Tibial nerve (tissue), 4 donors: ENCODE measurements at regions not wholly inside any gene's neighbourhood (a gene's known extent, or its start where the extent isn't known, plus 50 kb on each side); places are given as distances from the start of the nearest gene placed in this dataset.

Experiments used
- DNase-seq, 2 donors: peaks; one replicate each; pipeline ENCODE4 v3.0.0-alpha.2; 2019; ENCODE audit warnings: low spot score in 2 of 2
- H3K27ac ChIP-seq, 4 donors: fragments of 200-600 bp; sonication (generic) in 3 of 4; one replicate each; pipeline ENCODE4 v1.5.1; 2017 to 2019; ENCODE audit warnings: mild to moderate bottlenecking in 1 of 4
- H3K27me3 ChIP-seq, 2 donors: fragments of 200-600 bp; sonication (generic) in 1 of 2; one replicate each; pipeline versions ENCODE4 v1.5.1 to v1.6.0; 2017 to 2019
- H3K36me3 ChIP-seq, 3 donors: fragments of 200-600 bp; sonication (generic); one replicate each; pipeline ENCODE4 v1.5.1; 2018 to 2019
- H3K4me1 ChIP-seq, 4 donors: fragments of 200-600 bp; sonication (generic) in 3 of 4; one replicate each; pipeline ENCODE4 v1.5.1; 2017 to 2019
- H3K4me3 ChIP-seq, 4 donors: fragments of 200-600 bp; sonication (generic) in 3 of 4; one replicate each; pipeline ENCODE4 v1.5.1; 2017 to 2019; ENCODE audit warnings: mild to moderate bottlenecking in 1 of 4, moderate library complexity in 1 of 4
- H3K9me3 ChIP-seq, 4 donors: fragments of 200-600 bp; sonication (generic) in 3 of 4; one replicate each; pipeline ENCODE4 v1.5.1; 2017 to 2019
- EP300 ChIP-seq, 2 donors: sonication (generic); formaldehyde crosslinking; IDR thresholded peaks; one replicate each; pipeline ENCODE4 v1.6.1; 2017; ENCODE audit warnings: antibody characterized with exemption in 2 of 2, mild to moderate bottlenecking in 1 of 2
- POLR2A ChIP-seq, 2 donors: fragments of 450-650 bp; IDR thresholded peaks; one replicate each; pipeline ENCODE4 v1.6.1; 2017; ENCODE audit warnings: antibody characterized with exemption in 2 of 2, mild to moderate bottlenecking in 2 of 2, moderate library complexity in 2 of 2
- WGBS, 2 donors: methylation state at CpG; one replicate each; pipeline ENCODE4 v1.1.5; 2018; 5-methylcytosine and 5-hydroxymethylcytosine counted together
- TF ChIP-seq, protein P1 (sequence below), 5 experiments: fragments of 200-600 bp in 3 of 5; fragments of 450-650 bp in 2 of 5; sonication (generic) in 3 of 5; IDR thresholded peaks; one replicate each; pipeline ENCODE4 v1.5.1; 2016 to 2019; ENCODE audit warnings: antibody characterized with exemption in 5 of 5, mild to moderate bottlenecking in 3 of 5, moderate library complexity in 2 of 5

DNA sequence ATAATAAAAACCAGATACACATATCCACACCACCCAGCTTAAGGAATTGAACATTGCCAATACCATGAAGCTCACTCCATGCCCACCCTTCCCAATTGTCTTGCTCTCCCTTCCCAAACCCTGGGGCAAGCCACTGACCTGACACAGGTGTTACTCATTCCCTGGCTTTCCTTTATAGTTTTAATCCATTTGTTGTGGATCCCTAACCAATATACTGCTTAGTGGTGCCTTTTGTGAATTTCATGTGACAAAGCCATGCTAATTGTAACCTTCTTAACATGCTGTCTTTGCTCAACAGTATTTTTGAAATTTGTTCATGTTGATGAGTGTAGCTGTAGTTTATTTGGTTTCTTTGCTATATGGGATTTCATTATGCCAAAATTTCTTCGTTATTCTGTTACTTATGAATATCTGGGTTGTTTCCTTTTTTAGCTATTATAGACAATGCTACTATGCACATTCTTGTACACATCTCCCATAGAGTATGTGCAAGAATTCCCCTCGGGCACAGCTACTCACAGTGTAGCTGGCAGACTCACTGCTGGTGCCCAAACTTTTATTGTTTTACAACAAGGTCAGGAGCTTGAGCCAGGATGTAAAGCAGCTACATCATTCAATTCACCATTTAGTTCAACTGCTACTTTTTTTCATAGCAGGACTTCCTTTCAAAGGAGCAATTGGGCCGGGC is 90.8 kb upstream of the ATL2 start:
- WGBS, 2 donors: 39 to 43% methylated on average over 3 of the region's 3 CpGs
- no peak for DNase-seq
- Histone ChIP-seq H3K27ac (peak overlapping the region in 1 of 4 donors; percentile 51), H3K27me3 (no peaks in the 10 kb centered on the region), H3K36me3 (no peaks in the 10 kb centered on the region), H3K4me3 (no peak overlapping the region), H3K4me1 (peaks cover 0 to 23% (median 0%) of the 10 kb centered on the region in 4 donors), H3K9me3 (no peaks in the 10 kb centered on the region)
- TF ChIP-seq, protein P1, sequence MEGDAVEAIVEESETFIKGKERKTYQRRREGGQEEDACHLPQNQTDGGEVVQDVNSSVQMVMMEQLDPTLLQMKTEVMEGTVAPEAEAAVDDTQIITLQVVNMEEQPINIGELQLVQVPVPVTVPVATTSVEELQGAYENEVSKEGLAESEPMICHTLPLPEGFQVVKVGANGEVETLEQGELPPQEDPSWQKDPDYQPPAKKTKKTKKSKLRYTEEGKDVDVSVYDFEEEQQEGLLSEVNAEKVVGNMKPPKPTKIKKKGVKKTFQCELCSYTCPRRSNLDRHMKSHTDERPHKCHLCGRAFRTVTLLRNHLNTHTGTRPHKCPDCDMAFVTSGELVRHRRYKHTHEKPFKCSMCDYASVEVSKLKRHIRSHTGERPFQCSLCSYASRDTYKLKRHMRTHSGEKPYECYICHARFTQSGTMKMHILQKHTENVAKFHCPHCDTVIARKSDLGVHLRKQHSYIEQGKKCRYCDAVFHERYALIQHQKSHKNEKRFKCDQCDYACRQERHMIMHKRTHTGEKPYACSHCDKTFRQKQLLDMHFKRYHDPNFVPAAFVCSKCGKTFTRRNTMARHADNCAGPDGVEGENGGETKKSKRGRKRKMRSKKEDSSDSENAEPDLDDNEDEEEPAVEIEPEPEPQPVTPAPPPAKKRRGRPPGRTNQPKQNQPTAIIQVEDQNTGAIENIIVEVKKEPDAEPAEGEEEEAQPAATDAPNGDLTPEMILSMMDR (IDR thresholded peaks at IDR 0.05): no peak
- TF ChIP-seq EP300 (IDR thresholded peaks at IDR 0.05): no peak
- no peak for TF ChIP-seq POLR2A (IDR thresholded peaks at IDR 0.05)

DNA sequence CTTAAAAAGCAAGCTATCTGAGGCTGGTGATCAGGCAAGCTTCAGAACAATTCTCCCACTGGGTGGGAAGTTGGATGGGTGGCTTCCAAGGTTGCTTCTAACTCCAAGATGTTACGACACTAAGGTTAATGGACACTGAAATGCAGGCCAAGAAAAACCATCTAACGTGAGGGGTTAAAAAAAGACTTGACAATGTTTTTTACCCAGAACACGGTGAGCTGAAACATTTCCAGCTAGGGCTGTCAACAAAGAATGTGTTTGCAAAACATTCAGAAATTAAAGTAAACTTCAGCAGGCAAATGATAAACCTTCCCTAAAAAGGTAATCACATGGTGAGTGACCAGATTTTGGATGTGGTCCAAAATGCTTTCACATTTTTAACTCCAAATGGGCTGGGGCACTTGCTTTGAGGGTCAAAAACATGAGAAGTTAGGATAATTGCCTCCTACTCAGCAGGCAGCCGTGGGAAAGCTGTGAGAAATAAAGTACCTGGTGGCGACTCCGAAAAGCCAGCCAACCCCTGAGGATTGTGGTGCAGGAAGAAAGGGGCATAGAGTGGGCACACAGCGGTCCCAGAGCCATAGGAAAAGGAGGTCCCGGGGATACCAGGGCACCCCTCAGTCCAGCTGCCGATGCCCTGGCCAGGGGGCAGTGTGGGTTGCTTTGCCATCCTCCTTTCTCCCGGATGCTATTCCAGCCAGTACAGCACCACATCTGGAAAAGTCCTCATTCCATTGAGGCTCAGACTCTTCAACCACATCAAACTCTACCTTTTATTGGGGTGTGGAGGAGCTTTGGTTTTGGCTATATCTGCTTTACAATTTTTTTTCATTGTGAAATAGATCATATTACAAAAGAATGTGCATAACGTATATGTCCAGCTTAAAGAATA is 90.0 kb upstream of the ATL2 start:
- peak in 1 of 2 donors; percentile 49 for TF ChIP-seq EP300 (IDR thresholded peaks at IDR 0.05)
- TF ChIP-seq POLR2A (IDR thresholded peaks at IDR 0.05): no peak
- TF ChIP-seq, protein P1 (IDR thresholded peaks at IDR 0.05): no peak
- peak in 1 of 2 donors; percentile 43 for DNase-seq
- Histone ChIP-seq H3K4me1 (peaks cover 0 to 23% (median 0%) of the 10 kb centered on the region in 4 donors), H3K27me3 (no peaks in the 10 kb centered on the region), H3K9me3 (no peaks in the 10 kb centered on the region), H3K27ac (peak overlapping the region in 1 of 4 donors; percentile 51), H3K36me3 (no peaks in the 10 kb centered on the region), H3K4me3 (no peak overlapping the region)
- WGBS, 2 donors: 50 to 61% methylated on average over 11 of the region's 11 CpGs

DNA sequence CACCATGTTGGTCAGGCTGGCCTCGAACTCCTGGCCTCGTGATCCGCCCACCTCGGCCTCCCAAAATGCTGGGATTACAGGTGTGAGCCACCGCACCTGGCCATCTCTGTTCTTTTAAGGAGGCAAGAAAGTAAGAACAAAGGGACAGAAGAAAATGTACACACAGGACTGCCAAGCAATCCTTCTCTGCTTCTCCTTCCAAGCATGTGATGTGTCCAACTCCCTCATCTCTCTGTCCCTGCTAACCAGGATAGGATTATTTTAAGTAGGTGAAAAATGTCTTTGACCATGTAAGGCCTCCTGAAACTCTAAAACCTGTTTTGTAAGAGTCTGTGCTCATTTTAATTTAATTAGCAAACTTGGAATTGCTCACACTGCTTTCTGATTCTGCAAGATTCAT is 89.3 kb upstream of the ATL2 start:
- no peaks in the 10 kb centered on the region for H3K27me3 ChIP-seq
- no peaks in the 10 kb centered on the region for H3K9me3 ChIP-seq
- TF ChIP-seq, protein P1 (IDR thresholded peaks at IDR 0.05): no peak
- TF ChIP-seq EP300 (IDR thresholded peaks at IDR 0.05) (no peak), POLR2A (IDR thresholded peaks at IDR 0.05) (no peak)
- peak overlapping the region in 1 of 4 donors; percentile 2 for H3K27ac ChIP-seq
- DNase-seq: no peak
- H3K4me3 ChIP-seq: no peak overlapping the region
- H3K4me1 ChIP-seq: peaks cover 0 to 23% (median 0%) of the 10 kb centered on the region in 4 donors
- H3K36me3 ChIP-seq: no peaks in the 10 kb centered on the region
- WGBS, 2 donors: 93 to 98% methylated on average over 5 of the region's 5 CpGs

DNA sequence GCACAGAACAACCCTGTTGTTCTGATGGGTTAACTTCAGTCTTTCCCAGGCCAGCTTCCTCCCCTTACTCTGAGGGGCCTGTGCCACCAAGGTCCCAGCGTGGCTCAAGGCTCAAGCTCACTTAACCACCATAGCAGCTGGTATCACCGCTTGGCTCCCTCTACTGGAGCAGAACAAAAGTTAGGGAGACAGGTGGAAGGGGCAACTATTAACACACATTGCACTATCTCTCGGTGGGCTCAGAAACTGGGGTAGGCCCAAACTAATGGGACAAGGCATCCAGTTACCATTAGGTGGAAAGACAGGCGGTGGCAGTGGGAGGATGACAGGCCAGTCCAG is 88.7 kb upstream of the ATL2 start:
- peak in 1 of 2 donors; percentile 11 for DNase-seq

More for the DNA sequence above, 88.7 kb upstream of the ATL2 start:
- WGBS, 2 donors: 66 to 71% methylated on average over 4 of the region's 4 CpGs
- H3K9me3 ChIP-seq: no peaks in the 10 kb centered on the region
- no peaks in the 10 kb centered on the region for H3K36me3 ChIP-seq
- no peak overlapping the region for H3K27ac ChIP-seq
- H3K4me1 ChIP-seq: peaks cover 0 to 23% (median 0%) of the 10 kb centered on the region in 4 donors
- no peak for TF ChIP-seq EP300 (IDR thresholded peaks at IDR 0.05)
- TF ChIP-seq POLR2A (IDR thresholded peaks at IDR 0.05): no peak
- TF ChIP-seq, protein P1 (IDR thresholded peaks at IDR 0.05): peak in 3 of 5 experiments; percentile 13 to 23 (median 14)
- H3K4me3 ChIP-seq: no peak overlapping the region
- H3K27me3 ChIP-seq: no peaks in the 10 kb centered on the region
